Omental fat pad (tissue), 3 donors: ENCODE measurements at regions not wholly inside any gene's neighbourhood (a gene's known extent, or its start where the extent isn't known, plus 50 kb on each side); places are given as distances from the start of the nearest gene placed in this dataset.
"Not testable (repeated sequence)": the region's sequence is repeated elsewhere in the genome, so short reads cannot be mapped to it uniquely, and the experiment has no call there.

Experiments
- ATAC-seq: fragments of 150-250 bp; one replicate; pipeline ENCODE4 v1.9.1; 2016; ENCODE audit warnings: mild to moderate bottlenecking, moderate library complexity; ENCODE audit not compliant: low FRiP score
- DNase-seq: peaks from one replicate; pipeline ENCODE4 v3.0.0-alpha.2; 2019; ENCODE audit warnings: low spot score
- TF ChIP-seq, protein P1 (sequence below), 3 donors: fragments of 450-650 bp; IDR thresholded peaks; one replicate each; pipeline ENCODE4 v1.5.1; 2016 to 2017; ENCODE audit warnings: antibody characterized with exemption in 3 of 3, mild to moderate bottlenecking in 3 of 3, moderate library complexity in 2 of 3

DNA sequence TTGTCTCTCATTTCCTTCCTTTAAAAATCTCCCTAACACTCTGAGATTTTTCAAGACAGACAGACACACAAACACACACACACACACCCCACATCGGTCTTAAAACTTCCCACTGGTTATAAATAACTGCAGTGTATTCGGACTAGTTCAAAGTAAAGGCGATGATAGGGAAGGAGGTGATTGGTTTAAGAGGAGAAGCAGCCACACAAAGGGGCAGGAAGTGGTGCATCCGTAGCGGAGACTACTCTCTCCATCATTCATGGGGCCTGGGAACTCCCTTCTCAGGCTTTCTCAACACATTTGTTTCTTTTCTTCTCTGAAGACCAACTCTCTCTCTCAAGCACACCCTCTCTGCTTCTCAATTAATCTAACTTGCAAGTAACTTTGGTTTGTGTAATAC, 149.1 kb upstream of the DPP10 start:
- DNase-seq, result no peak

DNA sequence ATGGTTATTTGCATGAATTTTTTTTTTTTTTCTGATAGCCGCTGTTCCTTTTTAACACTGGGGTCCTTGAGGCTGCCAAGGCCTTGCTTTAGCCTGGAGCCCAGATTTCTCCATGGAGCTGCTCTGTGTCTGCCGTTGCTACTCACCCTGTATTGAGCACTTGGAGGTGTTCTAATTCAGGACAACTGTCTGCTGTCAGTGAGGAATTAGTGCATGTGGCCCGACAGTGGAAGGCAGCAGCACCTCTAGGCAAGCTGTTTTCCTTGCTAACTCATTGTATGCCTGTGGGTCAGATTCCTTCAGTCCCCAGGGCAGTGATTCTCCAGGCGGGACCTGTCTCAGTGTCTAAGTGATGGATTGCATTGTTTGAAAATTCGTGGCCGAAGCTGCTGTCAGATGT, 147.7 kb upstream of the DPP10 start:
- TF ChIP-seq, protein P1, sequence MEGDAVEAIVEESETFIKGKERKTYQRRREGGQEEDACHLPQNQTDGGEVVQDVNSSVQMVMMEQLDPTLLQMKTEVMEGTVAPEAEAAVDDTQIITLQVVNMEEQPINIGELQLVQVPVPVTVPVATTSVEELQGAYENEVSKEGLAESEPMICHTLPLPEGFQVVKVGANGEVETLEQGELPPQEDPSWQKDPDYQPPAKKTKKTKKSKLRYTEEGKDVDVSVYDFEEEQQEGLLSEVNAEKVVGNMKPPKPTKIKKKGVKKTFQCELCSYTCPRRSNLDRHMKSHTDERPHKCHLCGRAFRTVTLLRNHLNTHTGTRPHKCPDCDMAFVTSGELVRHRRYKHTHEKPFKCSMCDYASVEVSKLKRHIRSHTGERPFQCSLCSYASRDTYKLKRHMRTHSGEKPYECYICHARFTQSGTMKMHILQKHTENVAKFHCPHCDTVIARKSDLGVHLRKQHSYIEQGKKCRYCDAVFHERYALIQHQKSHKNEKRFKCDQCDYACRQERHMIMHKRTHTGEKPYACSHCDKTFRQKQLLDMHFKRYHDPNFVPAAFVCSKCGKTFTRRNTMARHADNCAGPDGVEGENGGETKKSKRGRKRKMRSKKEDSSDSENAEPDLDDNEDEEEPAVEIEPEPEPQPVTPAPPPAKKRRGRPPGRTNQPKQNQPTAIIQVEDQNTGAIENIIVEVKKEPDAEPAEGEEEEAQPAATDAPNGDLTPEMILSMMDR (IDR thresholded peaks at IDR 0.05), result no peak
- DNase-seq (no peak), ATAC-seq (no peak)

More for the DNA sequence above, 149.1 kb upstream of the DPP10 start:
- TF ChIP-seq, protein P1 (IDR thresholded peaks at IDR 0.05), result no peak
- no peak for ATAC-seq

DNA sequence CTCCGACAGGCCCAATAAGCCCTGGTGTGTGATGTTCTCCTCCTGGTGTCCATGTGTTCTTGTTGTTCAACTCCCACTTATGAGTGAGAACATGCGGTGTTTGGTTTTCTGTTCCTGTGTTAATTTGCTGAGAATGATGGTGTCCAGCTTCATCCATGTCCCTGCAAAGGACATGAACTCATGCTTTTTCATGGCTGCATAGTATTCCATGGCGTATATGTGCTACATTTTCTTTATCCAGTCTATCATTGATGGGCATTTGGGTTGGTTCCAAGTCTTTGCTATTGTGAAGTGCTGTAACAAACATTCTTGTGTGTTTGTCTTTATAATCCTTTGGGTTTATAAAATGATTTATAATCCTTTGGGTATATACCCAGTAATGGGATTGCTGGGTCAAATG, 142.1 kb upstream of the DPP10 start:
- not testable (repeated sequence) for ATAC-seq, DNase-seq

DNA sequence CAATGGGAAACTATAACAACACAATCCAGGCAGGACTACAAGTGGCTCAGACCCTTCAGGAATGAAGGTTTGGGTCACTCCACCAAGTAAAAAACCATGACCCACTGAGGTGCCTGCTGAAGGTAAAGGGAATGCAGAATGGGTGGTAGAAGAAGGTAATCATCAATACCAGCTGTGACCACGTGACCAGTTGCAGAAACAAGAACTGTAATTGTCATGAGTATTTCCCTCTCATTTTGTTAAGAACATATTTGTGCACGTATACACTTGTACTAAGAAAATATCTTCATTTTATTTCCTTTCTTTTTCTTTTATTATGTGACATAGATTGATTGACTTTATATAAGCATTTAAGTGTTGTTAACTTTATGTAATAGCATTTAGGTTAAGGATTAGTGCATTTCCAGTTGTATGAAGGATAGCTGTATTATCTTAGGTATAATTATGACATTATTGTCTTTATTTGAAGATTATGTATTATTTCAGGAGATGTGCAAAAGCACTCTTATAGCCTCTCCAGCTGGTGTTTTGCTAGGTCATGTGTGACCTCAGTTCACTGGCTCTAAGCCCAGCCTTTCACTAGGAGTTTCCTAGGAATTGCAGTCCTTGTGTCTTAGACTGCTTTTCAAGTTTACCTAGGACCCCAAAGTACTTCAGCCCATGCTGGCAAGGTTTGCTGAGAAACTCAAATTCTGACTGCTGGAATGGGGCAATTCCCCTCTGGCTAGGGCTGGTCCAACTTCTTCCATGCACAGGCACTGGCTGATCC, 125.7 kb upstream of the DPP10 start:
- ATAC-seq (no peak), DNase-seq (no peak)
- TF ChIP-seq, protein P1 (IDR thresholded peaks at IDR 0.05), result no peak

DNA sequence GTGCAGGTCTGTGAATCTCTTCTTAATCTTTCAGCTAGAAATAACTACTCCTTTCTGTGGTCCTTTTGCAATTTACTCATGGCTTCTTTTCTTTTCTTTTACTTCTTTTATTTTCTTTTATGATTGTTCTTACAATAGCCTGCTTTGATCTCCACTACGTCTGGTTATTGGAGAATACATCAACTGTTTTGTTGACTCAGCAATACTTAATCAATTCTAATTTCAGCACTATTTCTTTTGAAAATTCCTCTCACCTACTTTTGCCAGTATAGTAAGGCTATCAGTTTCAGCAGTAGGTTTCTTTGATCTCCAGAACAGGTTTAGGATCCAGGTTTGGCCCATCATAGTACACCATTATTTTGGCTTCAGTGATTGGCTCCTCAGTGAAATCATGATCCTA, 111.8 kb upstream of the DPP10 start:
- DNase-seq (no peak), ATAC-seq (no peak)
- TF ChIP-seq, protein P1 (IDR thresholded peaks at IDR 0.05), result no peak

DNA sequence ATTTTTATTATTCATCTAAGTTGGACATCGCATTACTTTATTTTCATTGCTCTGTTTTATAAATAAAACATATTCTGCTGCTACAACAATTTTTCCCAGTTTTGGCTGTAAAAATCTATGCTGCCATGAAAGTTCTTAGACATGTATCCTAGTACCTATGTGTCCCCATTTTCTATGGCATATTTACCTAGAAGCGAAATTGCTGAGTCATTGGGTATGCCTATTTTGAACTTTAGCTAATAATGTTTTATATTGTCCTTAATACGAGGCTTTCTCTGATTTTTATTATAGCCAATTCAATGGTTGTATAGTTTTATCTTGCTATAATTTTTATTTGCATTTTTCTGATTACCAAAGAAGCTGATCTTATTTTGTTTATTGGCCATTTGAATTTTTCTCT, 110.5 kb upstream of the DPP10 start:
- ATAC-seq (no peak), DNase-seq (no peak)
- TF ChIP-seq, protein P1 (IDR thresholded peaks at IDR 0.05), result no peak

DNA sequence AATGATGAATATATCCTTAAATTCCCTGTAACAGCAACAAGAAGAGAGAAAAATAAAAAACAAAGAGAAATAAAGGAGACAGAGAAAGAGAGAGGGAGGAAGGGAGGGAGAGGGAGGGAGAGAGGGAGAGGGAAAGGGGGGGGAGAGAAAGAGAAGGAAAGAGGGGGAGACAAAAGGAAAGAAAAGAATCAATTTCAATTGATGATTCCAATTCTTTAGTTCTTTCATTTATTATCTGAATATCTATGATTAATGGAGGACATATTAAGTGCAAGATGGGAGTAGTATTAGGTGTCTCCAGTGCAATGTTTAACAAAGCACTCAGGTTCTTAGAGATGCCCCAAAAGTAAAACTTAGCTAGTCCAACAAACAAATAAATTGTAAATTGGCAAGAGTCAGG, 97.2 kb upstream of the DPP10 start:
- DNase-seq, result no peak
- no peak for ATAC-seq
- TF ChIP-seq, protein P1 (IDR thresholded peaks at IDR 0.05), result no peak
